Rectal smooth muscle tissue (tissue), 1 donor: ENCODE measurements at regions not wholly inside any gene's neighbourhood (a gene's known extent, or its start where the extent isn't known, plus 50 kb on each side); places are given as distances from the start of the nearest gene placed in this dataset.

Source experiments
- H3K27ac ChIP-seq: one replicate; pipeline ENCODE4 v1.7.0; 2013; ENCODE audit warnings: low read depth, low read length, inconsistent platforms
- H3K27me3 ChIP-seq: one replicate; pipeline ENCODE4 v1.7.0; 2013; ENCODE audit warnings: low read length; ENCODE audit not compliant: control insufficient read depth, insufficient read depth
- H3K36me3 ChIP-seq: one replicate; pipeline ENCODE4 v1.7.0; 2013; ENCODE audit warnings: low read length; ENCODE audit not compliant: control insufficient read depth, insufficient read depth
- H3K4me1 ChIP-seq: one replicate; pipeline ENCODE4 v1.7.0; 2013; ENCODE audit warnings: low read length; ENCODE audit not compliant: control insufficient read depth, insufficient read depth
- H3K4me3 ChIP-seq: one replicate; pipeline ENCODE4 v1.7.0; 2013; ENCODE audit warnings: low read length
- H3K9ac ChIP-seq: one replicate; pipeline ENCODE4 v1.7.0; 2013; ENCODE audit warnings: low read length

DNA sequence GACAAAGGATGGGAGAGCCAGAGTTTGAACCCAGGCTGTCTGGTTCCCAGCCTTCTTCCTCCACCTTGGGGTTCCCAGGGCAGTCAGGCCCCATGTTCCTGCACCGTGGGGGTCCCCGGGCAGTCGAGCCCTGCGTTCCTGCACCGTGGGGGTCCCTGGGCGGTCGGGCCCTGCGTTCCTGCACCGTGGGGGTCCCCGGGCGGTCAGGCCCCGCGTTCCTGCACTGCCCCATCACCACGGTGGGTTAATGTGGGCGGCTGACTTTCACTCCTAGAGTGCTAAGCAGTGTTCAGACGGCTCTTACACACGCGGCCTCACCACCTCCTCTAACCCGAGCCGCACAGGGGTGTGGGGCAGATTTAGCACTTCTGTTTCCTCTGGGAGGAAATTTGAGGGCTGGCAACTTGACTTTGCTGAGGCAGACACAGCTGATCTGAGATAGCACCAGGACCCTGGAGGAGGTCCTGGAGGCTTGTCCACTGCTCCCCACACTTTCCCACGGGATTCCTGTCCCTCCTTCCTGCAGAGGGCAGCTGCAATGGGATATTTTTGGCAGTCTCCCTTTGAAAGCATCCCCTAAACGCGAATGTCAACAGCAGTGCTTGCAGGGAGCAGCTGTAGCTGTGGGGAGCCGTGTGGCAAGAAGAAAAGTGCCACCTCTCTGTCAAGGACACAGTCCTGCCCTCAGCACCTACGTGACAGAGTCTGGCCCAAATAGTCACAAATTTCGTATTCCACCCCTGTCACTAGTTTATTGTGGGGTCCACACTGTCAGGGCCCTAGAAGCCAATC is 239.4 kb downstream of the TEX29 start:
- H3K4me3 ChIP-seq: no peak overlapping the region
- H3K27me3 ChIP-seq: no peaks in the 10 kb centered on the region
- no peaks in the 10 kb centered on the region for H3K4me1 ChIP-seq
- no peak overlapping the region for H3K9ac ChIP-seq
- no peaks in the 10 kb centered on the region for H3K36me3 ChIP-seq
- H3K27ac ChIP-seq: no peak overlapping the region

DNA sequence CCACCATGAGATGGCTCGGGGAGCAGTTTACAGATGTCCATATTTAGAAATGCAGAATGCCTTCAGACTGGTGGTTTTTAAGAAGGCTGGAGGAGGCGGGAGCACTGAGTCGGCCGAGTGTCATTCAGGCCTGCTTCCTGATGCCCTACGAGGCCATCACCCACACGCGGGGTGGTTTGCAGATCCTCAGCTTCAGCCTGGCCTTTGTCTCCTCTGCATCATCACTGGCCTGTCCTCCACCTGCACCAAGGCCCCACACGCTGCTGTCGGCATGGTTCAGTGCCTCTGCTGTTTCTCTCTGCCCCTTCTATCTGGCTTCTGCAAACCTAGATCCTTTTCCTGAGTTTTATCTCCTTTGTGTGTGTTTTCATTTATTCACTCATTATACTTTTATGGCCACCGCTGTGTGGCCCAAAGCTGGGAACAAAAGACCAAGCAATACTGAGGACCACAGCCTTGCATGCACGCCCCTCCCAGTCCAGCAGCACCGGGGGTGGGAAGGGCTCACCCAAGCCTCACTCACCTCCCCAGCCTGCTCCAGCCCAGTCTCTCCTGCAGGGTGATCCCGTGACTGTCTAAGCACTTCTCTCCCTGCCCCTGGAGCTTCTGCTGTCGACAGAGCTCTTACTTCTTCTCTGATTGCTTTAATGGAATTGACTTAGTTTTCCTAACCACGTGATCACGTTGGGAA is 240.8 kb downstream of the TEX29 start:
- Histone ChIP-seq H3K36me3 (no peaks in the 10 kb centered on the region), H3K4me1 (no peaks in the 10 kb centered on the region), H3K4me3 (no peak overlapping the region), H3K27ac (no peak overlapping the region), H3K9ac (no peak overlapping the region), H3K27me3 (no peaks in the 10 kb centered on the region)

DNA sequence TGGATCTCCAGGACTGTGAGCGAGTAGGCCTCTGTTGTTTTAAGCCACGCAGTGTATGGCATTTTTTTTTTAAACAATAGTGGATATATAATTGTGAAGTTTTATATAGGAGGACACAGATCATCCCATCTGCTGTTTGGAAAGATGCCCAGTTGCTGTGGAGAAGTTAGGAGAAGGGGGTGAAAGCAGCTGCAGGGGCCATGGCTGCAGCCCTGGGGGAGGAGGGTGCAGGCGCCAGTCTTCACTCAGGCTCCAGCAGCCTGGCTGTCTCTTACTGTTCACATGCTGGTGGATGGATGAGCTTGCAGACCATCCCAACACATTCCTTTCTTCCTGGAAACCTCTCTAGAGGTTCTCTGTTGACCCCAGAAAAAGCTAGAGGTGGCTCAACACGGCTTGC is 242.3 kb downstream of the TEX29 start:
- Histone ChIP-seq H3K27me3 (no peaks in the 10 kb centered on the region), H3K27ac (no peak overlapping the region), H3K36me3 (no peaks in the 10 kb centered on the region), H3K9ac (no peak overlapping the region), H3K4me1 (no peaks in the 10 kb centered on the region), H3K4me3 (no peak overlapping the region)

DNA sequence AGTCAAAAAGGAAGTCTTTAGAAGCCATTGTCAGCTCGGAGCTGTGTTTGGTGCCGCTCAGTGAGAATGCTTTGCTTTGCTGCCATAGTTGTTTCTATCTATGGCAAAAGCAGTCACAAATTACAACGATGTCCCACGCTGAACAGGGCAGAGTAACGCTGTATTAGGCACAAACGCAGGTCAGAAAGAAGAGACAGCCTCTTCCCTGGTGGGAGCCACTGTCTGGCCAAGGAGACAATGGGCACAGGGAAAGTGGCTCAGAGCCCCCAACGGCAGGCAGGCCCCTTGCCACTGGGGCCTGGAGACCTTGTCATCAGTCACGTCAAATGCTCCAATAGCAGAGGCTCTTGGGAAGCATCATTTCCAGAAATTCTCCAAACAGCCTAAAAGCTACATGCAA is 244.2 kb downstream of the TEX29 start:
- Histone ChIP-seq H3K4me3 (no peak overlapping the region), H3K36me3 (no peaks in the 10 kb centered on the region), H3K4me1 (no peaks in the 10 kb centered on the region), H3K27ac (no peak overlapping the region), H3K27me3 (no peaks in the 10 kb centered on the region), H3K9ac (no peak overlapping the region)

- Histone ChIP-seq H3K9ac (no peak overlapping the region), H3K27ac (no peak overlapping the region), H3K4me1 (no peaks in the 10 kb centered on the region), H3K4me3 (no peak overlapping the region), H3K36me3 (no peaks in the 10 kb centered on the region), H3K27me3 (no peaks in the 10 kb centered on the region)
Observed at GRCh38 chr13:111565400-111565799, 245.0 kb downstream of the TEX29 start.

- no peaks in the 10 kb centered on the region for H3K4me1 ChIP-seq
- H3K27ac ChIP-seq: no peak overlapping the region
- no peak overlapping the region for H3K4me3 ChIP-seq
- no peaks in the 10 kb centered on the region for H3K27me3 ChIP-seq
- no peaks in the 10 kb centered on the region for H3K36me3 ChIP-seq
- no peak overlapping the region for H3K9ac ChIP-seq
Observed at GRCh38 chr13:111566567-111566966, 246.1 kb downstream of the TEX29 start.

GRCh38 chr13:111567637-111568036 is 247.2 kb downstream of the TEX29 start:
- H3K27ac ChIP-seq: no peak overlapping the region
- no peaks in the 10 kb centered on the region for H3K36me3 ChIP-seq
- no peak overlapping the region for H3K4me3 ChIP-seq
- H3K4me1 ChIP-seq: no peaks in the 10 kb centered on the region
- no peak overlapping the region for H3K9ac ChIP-seq
- H3K27me3 ChIP-seq: no peaks in the 10 kb centered on the region

- no peaks in the 10 kb centered on the region for H3K4me1 ChIP-seq
- H3K9ac ChIP-seq: no peak overlapping the region
- no peak overlapping the region for H3K27ac ChIP-seq
- H3K4me3 ChIP-seq: no peak overlapping the region
- no peaks in the 10 kb centered on the region for H3K27me3 ChIP-seq
- H3K36me3 ChIP-seq: no peaks in the 10 kb centered on the region
Observed at GRCh38 chr13:111568290-111568689, 247.8 kb downstream of the TEX29 start.

GRCh38 chr13:111570911-111571310 is 250.5 kb downstream of the TEX29 start:
- no peak overlapping the region for H3K9ac ChIP-seq
- H3K4me1 ChIP-seq: no peaks in the 10 kb centered on the region
- H3K27me3 ChIP-seq: no peaks in the 10 kb centered on the region
- no peak overlapping the region for H3K4me3 ChIP-seq
- no peaks in the 10 kb centered on the region for H3K36me3 ChIP-seq
- no peak overlapping the region for H3K27ac ChIP-seq

DNA sequence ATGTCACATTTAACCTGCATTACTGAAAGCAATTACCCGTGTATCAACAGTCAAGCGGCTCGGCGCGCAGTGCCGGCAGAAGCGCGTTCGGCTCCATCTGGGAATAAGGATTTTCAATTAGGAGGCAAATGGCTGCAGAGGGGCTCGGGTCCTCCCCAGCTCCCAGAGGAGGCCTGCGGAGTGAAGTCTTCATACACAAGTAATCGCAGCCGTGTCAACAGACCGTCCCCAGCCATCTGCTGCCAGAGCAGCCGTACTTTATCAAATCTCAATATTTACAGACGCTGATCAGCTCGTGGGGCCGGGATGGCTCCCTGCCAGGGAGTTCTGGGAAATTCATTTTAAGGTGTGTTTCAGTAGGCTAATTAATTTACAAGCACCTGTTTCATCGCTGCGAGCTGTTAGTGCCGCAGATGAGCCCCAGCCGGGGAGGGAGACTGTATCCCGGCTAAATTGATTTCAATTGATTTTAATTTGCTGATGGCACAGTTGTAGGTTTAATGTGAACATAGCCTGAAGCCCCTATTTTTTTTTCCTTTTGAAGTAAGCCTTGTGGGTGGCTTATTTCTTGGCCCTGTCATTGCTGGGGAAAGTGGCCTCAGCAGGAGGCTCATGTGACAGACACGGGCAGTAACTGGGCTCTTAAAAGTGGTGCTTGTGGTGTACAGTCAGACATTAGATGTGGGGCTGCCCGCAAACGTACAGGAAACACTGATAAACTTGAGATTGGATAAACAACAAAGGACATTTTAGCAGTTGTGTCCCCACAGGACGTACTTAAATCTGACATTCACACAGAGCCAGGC is 252.7 kb downstream of the TEX29 start:
- H3K9ac ChIP-seq: no peak overlapping the region
- H3K4me1 ChIP-seq: no peaks in the 10 kb centered on the region
- H3K4me3 ChIP-seq: no peak overlapping the region
- no peak overlapping the region for H3K27ac ChIP-seq
- H3K36me3 ChIP-seq: no peaks in the 10 kb centered on the region
- no peaks in the 10 kb centered on the region for H3K27me3 ChIP-seq

DNA sequence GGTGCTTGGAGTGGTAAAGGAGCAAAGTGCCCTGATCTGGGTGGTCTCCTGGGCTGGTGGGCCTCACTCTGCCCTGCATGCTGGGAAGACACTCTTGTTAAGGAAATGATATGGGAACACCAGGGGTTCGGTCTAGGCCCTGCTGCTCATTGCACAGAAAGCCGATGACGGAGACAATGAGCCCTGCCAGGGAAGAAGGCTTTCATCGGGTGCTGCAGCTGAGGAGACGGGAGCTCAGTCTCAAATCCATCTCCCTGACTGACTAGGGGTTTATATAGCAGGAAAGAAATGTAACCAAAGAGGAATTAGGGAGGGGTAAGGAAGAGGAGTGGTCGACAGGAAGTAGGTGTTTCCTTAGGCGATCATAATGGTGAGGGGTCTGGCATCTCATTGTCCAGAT is 253.4 kb downstream of the TEX29 start:
- no peak overlapping the region for H3K9ac ChIP-seq
- no peaks in the 10 kb centered on the region for H3K4me1 ChIP-seq
- H3K27ac ChIP-seq: no peak overlapping the region
- no peaks in the 10 kb centered on the region for H3K27me3 ChIP-seq
- H3K4me3 ChIP-seq: no peak overlapping the region
- no peaks in the 10 kb centered on the region for H3K36me3 ChIP-seq

DNA sequence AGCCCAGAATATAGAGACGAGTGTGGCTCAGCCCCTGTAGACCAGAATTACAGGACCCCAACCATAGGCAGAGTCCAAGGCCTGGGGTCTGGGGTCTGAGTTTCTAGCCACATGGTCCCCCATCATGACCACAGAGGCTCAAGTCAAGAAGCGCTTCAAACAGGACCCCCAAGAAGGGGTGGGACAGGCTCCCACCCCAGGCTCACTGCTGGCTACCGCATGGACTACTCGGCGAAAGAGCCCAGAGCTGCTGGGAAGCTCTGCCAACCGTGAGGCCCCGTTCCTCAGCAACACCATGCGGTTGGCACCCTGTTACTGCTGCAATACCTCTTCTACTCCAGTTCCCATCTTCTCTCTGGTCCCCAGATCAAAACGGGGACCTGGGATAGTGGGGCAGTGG is 254.8 kb downstream of the TEX29 start:
- H3K27me3 ChIP-seq: no peaks in the 10 kb centered on the region
- H3K36me3 ChIP-seq: no peaks in the 10 kb centered on the region
- H3K27ac ChIP-seq: no peak overlapping the region
- no peak overlapping the region for H3K4me3 ChIP-seq
- no peak overlapping the region for H3K9ac ChIP-seq
- H3K4me1 ChIP-seq: no peaks in the 10 kb centered on the region
